Liver (tissue), 3 donors: ENCODE measurements at regions not wholly inside any gene's neighbourhood (a gene's known extent, or its start where the extent isn't known, plus 50 kb on each side); places are given as distances from the start of the nearest gene placed in this dataset.

ENCODE experiments used
- ATF3 ChIP-seq: IDR thresholded peaks from 2 replicates; pipeline ENCODE4 v1.6.1; 2016; ENCODE audit warnings: antibody characterized with exemption
- CTCF ChIP-seq: fragments of 150-350 bp; IDR thresholded peaks from 2 replicates; pipeline ENCODE4 v1.5.1; 2017; ENCODE audit warnings: improper control_type of control experiment, low read depth, low read length; ENCODE audit not compliant: missing input control
- JUND ChIP-seq, 2 donors: IDR thresholded peaks; 2 replicates each; pipeline ENCODE4 v1.6.1; 2016; ENCODE audit warnings: antibody characterized with exemption in 2 of 2
- MAX ChIP-seq: IDR thresholded peaks from 2 replicates; pipeline ENCODE4 v1.6.1; 2016; ENCODE audit warnings: antibody characterized with exemption
- RAD21 ChIP-seq, 2 donors: IDR thresholded peaks; 2 replicates each; pipeline ENCODE4 v1.6.1; 2016; ENCODE audit warnings: antibody characterized with exemption in 2 of 2, mild to moderate bottlenecking in 2 of 2
- REST ChIP-seq: IDR thresholded peaks from 2 replicates; pipeline ENCODE4 v1.6.1; 2016; ENCODE audit warnings: antibody characterized with exemption, mild to moderate bottlenecking
- RXRA ChIP-seq, 2 donors: IDR thresholded peaks; 2 replicates each; pipeline ENCODE4 v1.6.1; 2017 to 2018; ENCODE audit warnings: antibody characterized with exemption in 2 of 2, mild to moderate bottlenecking in 1 of 2
- SP1 ChIP-seq: IDR thresholded peaks from 2 replicates; pipeline ENCODE4 v1.6.1; 2018; ENCODE audit warnings: antibody characterized with exemption, mild to moderate bottlenecking
- TAF1 ChIP-seq: conservative IDR thresholded peaks from 2 replicates; pipeline ENCODE4 v1.6.1; 2016; ENCODE audit warnings: antibody characterized with exemption, mild to moderate bottlenecking
- YY1 ChIP-seq: IDR thresholded peaks from 2 replicates; pipeline ENCODE4 v1.6.1; 2016; ENCODE audit warnings: antibody characterized with exemption, mild to moderate bottlenecking
- donor health status: healthy.
- donor health status: healthy.

- TF ChIP-seq JUND (IDR thresholded peaks at IDR 0.05) (no peak), CTCF (no peak), ATF3 (no peak), SP1 (no peak), REST (no peak), MAX (no peak), YY1 (no peak), RAD21 (IDR thresholded peaks at IDR 0.05) (no peak), TAF1 (no peak), RXRA (IDR thresholded peaks at IDR 0.05) (no peak)
These were observed 321.4 kb upstream of the DPH6 start for GRCh38 chr15:35867356-35867755.
